ENCODE measurements at regions not wholly inside any gene's neighbourhood (a gene's known extent, or its start where the extent isn't known, plus 50 kb on each side); places are given as distances from the start of the nearest gene placed in this dataset.

DNA sequence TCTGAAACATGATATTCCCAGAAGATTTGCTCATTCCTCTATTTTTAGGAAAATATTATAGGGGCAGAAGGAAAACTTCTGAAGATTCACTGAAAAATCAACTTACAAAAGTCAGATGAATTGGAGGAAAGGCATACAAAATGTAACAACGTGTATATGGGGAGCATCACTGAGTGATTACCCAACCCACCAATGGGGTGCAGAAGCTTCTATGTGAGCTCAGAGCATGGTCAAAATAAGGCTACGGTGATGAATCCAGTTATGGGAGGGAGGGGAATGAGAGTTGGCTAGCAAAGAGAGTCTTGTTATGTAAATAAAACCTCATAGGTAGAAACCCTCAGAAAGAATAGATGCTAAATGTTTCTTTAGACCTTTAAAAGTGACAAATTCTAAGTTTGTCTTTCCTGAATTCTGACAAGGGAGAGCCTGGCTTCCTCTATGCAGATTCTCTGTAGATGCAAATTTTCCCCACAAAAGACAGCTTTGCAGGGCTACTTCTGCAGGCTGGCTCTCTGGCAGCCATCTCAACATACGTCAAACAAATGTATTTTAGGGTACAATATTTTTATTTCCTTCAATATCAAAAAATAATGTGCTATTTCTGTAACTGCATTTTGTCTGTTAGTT is 171.4 kb upstream of the NDUFV2 start (continued):
- TF ChIP-seq, protein P1, sequence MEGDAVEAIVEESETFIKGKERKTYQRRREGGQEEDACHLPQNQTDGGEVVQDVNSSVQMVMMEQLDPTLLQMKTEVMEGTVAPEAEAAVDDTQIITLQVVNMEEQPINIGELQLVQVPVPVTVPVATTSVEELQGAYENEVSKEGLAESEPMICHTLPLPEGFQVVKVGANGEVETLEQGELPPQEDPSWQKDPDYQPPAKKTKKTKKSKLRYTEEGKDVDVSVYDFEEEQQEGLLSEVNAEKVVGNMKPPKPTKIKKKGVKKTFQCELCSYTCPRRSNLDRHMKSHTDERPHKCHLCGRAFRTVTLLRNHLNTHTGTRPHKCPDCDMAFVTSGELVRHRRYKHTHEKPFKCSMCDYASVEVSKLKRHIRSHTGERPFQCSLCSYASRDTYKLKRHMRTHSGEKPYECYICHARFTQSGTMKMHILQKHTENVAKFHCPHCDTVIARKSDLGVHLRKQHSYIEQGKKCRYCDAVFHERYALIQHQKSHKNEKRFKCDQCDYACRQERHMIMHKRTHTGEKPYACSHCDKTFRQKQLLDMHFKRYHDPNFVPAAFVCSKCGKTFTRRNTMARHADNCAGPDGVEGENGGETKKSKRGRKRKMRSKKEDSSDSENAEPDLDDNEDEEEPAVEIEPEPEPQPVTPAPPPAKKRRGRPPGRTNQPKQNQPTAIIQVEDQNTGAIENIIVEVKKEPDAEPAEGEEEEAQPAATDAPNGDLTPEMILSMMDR (IDR thresholded peaks at IDR 0.05 in 2 of 3, conservative IDR thresholded peaks at IDR 0.05 in 1 of 3; ENCODE audit: borderline replicate concordance in 1 of 3, insufficient read depth in 1 of 3, low read depth in 2 of 3, low read length in 2 of 3), result no peak
- TF ChIP-seq EZH2 (IDR thresholded peaks at IDR 0.05), result no peak
- TF ChIP-seq ZBTB33 (IDR thresholded peaks at IDR 0.05; ENCODE audit: extremely low read depth, insufficient replicate concordance, low read length), result no peak
- no peak for TF ChIP-seq CEBPB (IDR thresholded peaks at IDR 0.05; ENCODE audit: low read depth)
- TF ChIP-seq, protein P2, sequence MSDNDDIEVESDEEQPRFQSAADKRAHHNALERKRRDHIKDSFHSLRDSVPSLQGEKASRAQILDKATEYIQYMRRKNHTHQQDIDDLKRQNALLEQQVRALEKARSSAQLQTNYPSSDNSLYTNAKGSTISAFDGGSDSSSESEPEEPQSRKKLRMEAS (IDR thresholded peaks at IDR 0.05), result no peak
- no peak for TF ChIP-seq SIN3A (IDR thresholded peaks at IDR 0.05; ENCODE audit: low read depth)
- TF ChIP-seq FOSL1 (IDR thresholded peaks at IDR 0.05; ENCODE audit: low read depth), result no peak
- TF ChIP-seq JUND (IDR thresholded peaks at IDR 0.05), result no peak

DNA sequence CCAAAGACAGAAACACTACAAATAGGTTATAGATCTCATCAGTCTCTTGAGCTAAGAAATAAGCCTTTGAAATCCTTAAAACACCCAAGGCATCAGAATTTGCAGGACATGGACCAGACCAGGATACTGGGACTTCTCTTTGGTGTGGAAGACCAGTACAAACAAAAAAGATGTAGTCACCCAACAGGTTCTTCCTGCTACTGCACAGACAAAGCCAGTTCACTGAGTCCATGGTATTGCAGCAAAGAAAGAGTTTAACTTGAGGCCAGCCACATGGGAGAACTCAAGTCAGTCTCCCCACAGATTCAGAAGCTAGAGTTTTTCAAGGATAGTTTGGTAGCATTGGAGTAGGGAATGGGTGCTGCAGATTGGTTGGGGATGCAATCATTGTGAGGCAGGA is 169.6 kb upstream of the NDUFV2 start:
- H3K4me1 ChIP-seq (ENCODE audit: control insufficient read depth in 1 of 2, insufficient read depth in 2 of 2, low read length in 2 of 2), result peaks cover 6 to 8% of the 10 kb centered on the region in 2 experiments; a peak in 3 of 4 replicates
- ChIA-PET POLR2A (no interaction called here), CTCF (no interaction called here), RAD21 (ENCODE audit: low non-redundant PET in 1 of 2, low total read pairs in 2 of 2, uncharacterized antibody in 2 of 2, unreplicated experiment in 2 of 2) (no interaction called here)
- H3K4me2 ChIP-seq (ENCODE audit: low read length), result no peak overlapping the region
- no peaks in the 10 kb centered on the region for H3K27me3 ChIP-seq (ENCODE audit: insufficient read depth, low read length)
- no peaks in the 10 kb centered on the region for H3K36me3 ChIP-seq (ENCODE audit: control insufficient read depth in 1 of 2, insufficient read depth in 2 of 2, low read length in 2 of 2)
- H3K9me2 ChIP-seq (ENCODE audit: insufficient read depth), result no peaks in the 10 kb centered on the region
- DNase-seq (ENCODE audit: low read depth, low spot score) (no peak), ATAC-seq (no peak)
- H2AFZ ChIP-seq (ENCODE audit: low read depth, low read length, poor library complexity, severe bottlenecking), result no peak overlapping the region
- no peak overlapping the region for H3K4me3 ChIP-seq (replicated peaks in 1 of 2; ENCODE audit: low read depth in 1 of 2, low read length in 2 of 2)
- H3K27ac ChIP-seq (ENCODE audit: low read depth, low read length), result no peak overlapping the region
- peaks cover 0 to 5% of the 10 kb centered on the region in 2 experiments; a peak in 2 of 4 replicates for H3K9me3 ChIP-seq (ENCODE audit: control insufficient read depth in 1 of 2, insufficient read depth in 1 of 2, low read depth in 1 of 2, low read length in 2 of 2)
- no peaks in the 10 kb centered on the region for H3K79me2 ChIP-seq (ENCODE audit: insufficient read depth, low read length)
- no TSS peak for BruUV-seq (replicated peaks)
- H3K9ac ChIP-seq (ENCODE audit: low read length), result no peak overlapping the region
- intact Hi-C loops (cut with micrococcal nuclease), result no loop called here
- no peaks in the 10 kb centered on the region for H4K20me1 ChIP-seq (ENCODE audit: insufficient read depth)
- TF ChIP-seq ELF1 (IDR thresholded peaks at IDR 0.05; ENCODE audit: borderline replicate concordance, low read depth), result no peak
- TF ChIP-seq FOSL1 (IDR thresholded peaks at IDR 0.05; ENCODE audit: low read depth), result no peak
- no peak for TF ChIP-seq SP1 (IDR thresholded peaks at IDR 0.05; ENCODE audit: low read depth)
- TF ChIP-seq CEBPB (IDR thresholded peaks at IDR 0.05; ENCODE audit: low read depth), result no peak
- TF ChIP-seq, protein P3, sequence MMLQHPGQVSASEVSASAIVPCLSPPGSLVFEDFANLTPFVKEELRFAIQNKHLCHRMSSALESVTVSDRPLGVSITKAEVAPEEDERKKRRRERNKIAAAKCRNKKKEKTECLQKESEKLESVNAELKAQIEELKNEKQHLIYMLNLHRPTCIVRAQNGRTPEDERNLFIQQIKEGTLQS (IDR thresholded peaks at IDR 0.05), result no peak
- TF ChIP-seq ZFX (IDR thresholded peaks at IDR 0.05), result no peak
- no peak for TF ChIP-seq SRF (IDR thresholded peaks at IDR 0.05; ENCODE audit: low read depth)
- TF ChIP-seq SIN3A (IDR thresholded peaks at IDR 0.05; ENCODE audit: low read depth), result no peak
- no peak for TF ChIP-seq REST (IDR thresholded peaks at IDR 0.05; ENCODE audit: low read depth)
- no peak for TF ChIP-seq POLR2AphosphoS5 (IDR thresholded peaks at IDR 0.05; ENCODE audit: low read depth, low read length)
- no peak for TF ChIP-seq YY1 (IDR thresholded peaks at IDR 0.05; ENCODE audit: extremely low read depth, insufficient replicate concordance, low read depth, low read length)
- TF ChIP-seq CBX3 (IDR thresholded peaks at IDR 0.05; ENCODE audit: low read depth), result no peak

All from HCT116 (cell line).